OCI-LY3 (cell line): ENCODE measurements at regions not wholly inside any gene's neighbourhood (a gene's known extent, or its start where the extent isn't known, plus 50 kb on each side); places are given as distances from the start of the nearest gene placed in this dataset.

Experiments
- H2AFZ ChIP-seq: fragments of 200-600, 300-600 bp; shearing (Covaris generic); 2 replicates; pipeline ENCODE4 v1.6.0; 2014; ENCODE audit warnings: antibody characterized with exemption, low read depth, low read length
- H3K27ac ChIP-seq: fragments of 200-600, 300-600 bp; sonication (generic); 2 replicates; pipeline ENCODE4 v1.5.1; 2014; ENCODE audit warnings: mild to moderate bottlenecking, low read length, moderate library complexity, mixed read lengths
- H3K27me3 ChIP-seq: fragments of 200-600, 300-600 bp; sonication (generic); 2 replicates; pipeline ENCODE4 v1.6.1; 2014; ENCODE audit warnings: low read depth, low read length, mixed read lengths
- H3K36me3 ChIP-seq: fragments of 200-600, 300-600 bp; sonication (generic); replicated peaks from 2 replicates; pipeline ENCODE3; 2014; ENCODE audit warnings: low read depth, low read length, mixed read lengths
- H3K4me1 ChIP-seq: fragments of 300-600, 200-600 bp; sonication (generic); 2 replicates; pipeline ENCODE4 v1.6.1; 2014; ENCODE audit warnings: low read length, mixed read lengths
- H3K4me2 ChIP-seq: fragments of 200-600, 300-600 bp; sonication (generic); 2 replicates; pipeline ENCODE4 v1.6.1; 2014; ENCODE audit warnings: low read length, mixed read lengths
- H3K4me3 ChIP-seq: fragments of 300-600, 200-600 bp; sonication (generic); 2 replicates; pipeline ENCODE4 v1.5.1; 2014; ENCODE audit warnings: antibody characterized with exemption, mild to moderate bottlenecking, low read length, moderate library complexity
- H3K79me2 ChIP-seq: fragments of 300-600, 200-600 bp; shearing (Covaris generic); 2 replicates; pipeline ENCODE4 v1.6.1; 2014; ENCODE audit warnings: mild to moderate bottlenecking, low read length, mixed read lengths
- H3K9ac ChIP-seq: fragments of 300-600, 200-600 bp; shearing (Covaris generic); 2 replicates; pipeline ENCODE4 v1.6.0; 2014; ENCODE audit warnings: mild to moderate bottlenecking, low read length, moderate library complexity
- H3K9me3 ChIP-seq: fragments of 200-600, 300-600 bp; shearing (Covaris generic); 2 replicates; pipeline ENCODE4 v1.6.1; 2014; ENCODE audit warnings: low read length, mixed read lengths; ENCODE audit not compliant: insufficient read depth
- H4K20me1 ChIP-seq: fragments of 200-600, 300-600 bp; sonication (generic); 2 replicates; pipeline ENCODE4 v1.6.1; 2016; ENCODE audit warnings: low read length, mixed read lengths; ENCODE audit not compliant: insufficient read depth
- EZH2phosphoT487 ChIP-seq: fragments of 200-600 bp; shearing (Covaris generic); IDR thresholded peaks from 2 replicates; pipeline ENCODE4 v1.6.1; 2018; ENCODE audit warnings: antibody characterized with exemption, mixed run types, low read depth
- TF ChIP-seq, protein P1 (sequence below): fragments of 200-600, 300-600 bp; sonication (generic); IDR thresholded peaks from 2 replicates; pipeline ENCODE4 v1.5.1; 2014; ENCODE audit warnings: antibody characterized with exemption, low read length, low read depth

DNA sequence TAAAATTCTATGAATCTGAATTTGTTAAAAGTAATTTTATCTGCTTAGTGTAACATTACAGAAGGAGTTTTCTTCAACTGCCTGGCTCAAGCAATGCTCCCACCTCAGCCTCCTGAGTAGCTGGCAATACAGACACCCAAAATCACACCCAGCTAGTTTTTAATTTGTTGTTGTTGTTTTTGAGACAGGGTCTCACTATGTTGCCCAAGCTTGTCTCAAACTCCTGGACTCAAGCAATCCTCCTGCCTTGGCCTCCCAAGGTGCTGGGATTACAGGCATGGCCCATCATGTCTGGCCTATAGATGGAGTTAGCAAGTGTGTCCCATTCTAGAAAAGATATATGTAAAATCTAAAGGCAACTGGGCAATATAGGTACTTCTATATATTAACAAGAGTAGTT, 1580.4 kb upstream of the PRR20A start:
- no peaks in the 10 kb centered on the region for H3K9me3 ChIP-seq
- H3K4me2 ChIP-seq = no peak overlapping the region
- H3K4me3 ChIP-seq = no peak overlapping the region
- no peak overlapping the region for H2AFZ ChIP-seq
- no peak overlapping the region for H3K9ac ChIP-seq
- H3K4me1 ChIP-seq = no peaks in the 10 kb centered on the region
- no peaks in the 10 kb centered on the region for H3K36me3 ChIP-seq
- no peak overlapping the region for H3K27ac ChIP-seq
- no peaks in the 10 kb centered on the region for H3K79me2 ChIP-seq
- no peaks in the 10 kb centered on the region for H3K27me3 ChIP-seq
- TF ChIP-seq EZH2phosphoT487 = no peak
- TF ChIP-seq, protein P1, sequence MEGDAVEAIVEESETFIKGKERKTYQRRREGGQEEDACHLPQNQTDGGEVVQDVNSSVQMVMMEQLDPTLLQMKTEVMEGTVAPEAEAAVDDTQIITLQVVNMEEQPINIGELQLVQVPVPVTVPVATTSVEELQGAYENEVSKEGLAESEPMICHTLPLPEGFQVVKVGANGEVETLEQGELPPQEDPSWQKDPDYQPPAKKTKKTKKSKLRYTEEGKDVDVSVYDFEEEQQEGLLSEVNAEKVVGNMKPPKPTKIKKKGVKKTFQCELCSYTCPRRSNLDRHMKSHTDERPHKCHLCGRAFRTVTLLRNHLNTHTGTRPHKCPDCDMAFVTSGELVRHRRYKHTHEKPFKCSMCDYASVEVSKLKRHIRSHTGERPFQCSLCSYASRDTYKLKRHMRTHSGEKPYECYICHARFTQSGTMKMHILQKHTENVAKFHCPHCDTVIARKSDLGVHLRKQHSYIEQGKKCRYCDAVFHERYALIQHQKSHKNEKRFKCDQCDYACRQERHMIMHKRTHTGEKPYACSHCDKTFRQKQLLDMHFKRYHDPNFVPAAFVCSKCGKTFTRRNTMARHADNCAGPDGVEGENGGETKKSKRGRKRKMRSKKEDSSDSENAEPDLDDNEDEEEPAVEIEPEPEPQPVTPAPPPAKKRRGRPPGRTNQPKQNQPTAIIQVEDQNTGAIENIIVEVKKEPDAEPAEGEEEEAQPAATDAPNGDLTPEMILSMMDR = no peak
- no peaks in the 10 kb centered on the region for H4K20me1 ChIP-seq

DNA sequence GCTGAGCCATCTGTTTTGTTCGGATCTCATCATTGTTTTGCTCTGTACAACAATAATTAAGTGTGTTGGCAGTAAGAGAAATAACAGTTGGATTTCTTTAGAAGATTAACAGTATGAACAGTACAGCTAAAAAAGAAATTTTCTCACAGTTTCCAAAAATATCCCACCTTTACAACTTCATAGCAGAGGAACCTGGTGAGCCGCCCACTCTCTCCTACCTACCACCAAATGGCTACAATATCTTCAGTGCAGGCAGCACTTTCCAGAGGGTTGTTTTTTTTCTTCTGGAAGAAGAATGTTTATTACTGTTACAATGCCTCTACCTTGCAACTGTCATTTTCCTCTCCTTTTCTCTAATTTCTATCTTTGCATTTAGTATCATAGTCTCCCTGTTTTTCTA, 1577.5 kb upstream of the PRR20A start:
- Histone ChIP-seq H2AFZ (no peak overlapping the region), H4K20me1 (no peaks in the 10 kb centered on the region)
- TF ChIP-seq, protein P1 = no peak
- TF ChIP-seq EZH2phosphoT487 = no peak

DNA sequence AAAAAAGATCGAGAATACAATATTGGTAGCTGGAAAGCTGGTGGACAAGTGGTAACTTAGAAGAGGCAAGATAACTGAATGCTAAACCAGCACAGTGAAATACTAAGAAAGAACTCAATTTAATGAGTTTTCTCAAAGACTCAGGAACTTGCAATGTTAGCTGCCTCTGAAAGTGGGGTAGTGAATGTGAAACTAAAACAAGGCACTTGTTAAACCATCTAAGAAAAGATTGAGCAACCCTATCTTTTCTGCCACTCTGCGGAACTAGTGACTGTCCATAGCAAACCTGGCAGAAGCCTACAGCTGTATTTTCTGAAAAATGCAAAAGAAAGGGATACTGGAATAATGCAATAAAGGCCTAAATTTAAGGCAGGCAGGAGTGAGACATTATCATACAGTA, 1574.4 kb upstream of the PRR20A start:
- Histone ChIP-seq H3K9me3 (no peaks in the 10 kb centered on the region), H3K4me3 (no peak overlapping the region), H4K20me1 (no peaks in the 10 kb centered on the region), H3K79me2 (no peaks in the 10 kb centered on the region), H3K36me3 (no peaks in the 10 kb centered on the region), H3K4me1 (peaks cover 5% of the 10 kb centered on the region; the same call in 1 of the 2 replicates), H3K9ac (no peak overlapping the region), H3K27me3 (no peaks in the 10 kb centered on the region), H3K4me2 (peak overlapping the region; percentile 22), H2AFZ (peak overlapping the region; percentile 56; the same call in 1 of the 2 replicates), H3K27ac (no peak overlapping the region)
- TF ChIP-seq EZH2phosphoT487 = no peak
- TF ChIP-seq, protein P1 = no peak

More for the DNA sequence above, 1577.5 kb upstream of the PRR20A start:
- Histone ChIP-seq H3K4me2 (no peak overlapping the region), H3K27me3 (no peaks in the 10 kb centered on the region), H3K36me3 (no peaks in the 10 kb centered on the region), H3K9me3 (no peaks in the 10 kb centered on the region), H3K9ac (no peak overlapping the region), H3K4me3 (no peak overlapping the region), H3K4me1 (peaks cover 5% of the 10 kb centered on the region; the same call in 1 of the 2 replicates), H3K27ac (no peak overlapping the region), H3K79me2 (no peaks in the 10 kb centered on the region)

DNA sequence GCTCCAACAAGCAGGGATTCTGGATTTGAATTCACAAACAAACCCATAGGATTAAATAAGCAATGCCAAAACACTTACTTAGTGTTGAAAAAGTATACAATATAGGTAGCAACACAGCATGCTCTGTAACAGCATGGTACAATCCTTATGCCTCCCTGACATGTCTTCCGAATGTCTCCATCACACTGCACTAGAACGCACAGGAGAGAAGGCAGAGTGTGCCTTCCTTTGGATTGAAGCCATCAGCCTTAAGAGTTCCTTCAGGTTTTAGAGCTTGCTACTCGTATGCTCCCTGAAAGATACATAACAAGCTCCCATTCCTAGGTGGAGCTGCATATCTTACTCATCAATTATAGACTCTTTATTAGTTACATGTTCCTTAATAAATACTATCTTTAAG, 1573.9 kb upstream of the PRR20A start:
- Histone ChIP-seq H3K27me3 (no peaks in the 10 kb centered on the region), H3K36me3 (no peaks in the 10 kb centered on the region), H2AFZ (peak overlapping the region; percentile 56; the same call in 1 of the 2 replicates), H4K20me1 (no peaks in the 10 kb centered on the region), H3K9ac (no peak overlapping the region), H3K79me2 (no peaks in the 10 kb centered on the region), H3K9me3 (no peaks in the 10 kb centered on the region), H3K27ac (no peak overlapping the region), H3K4me3 (no peak overlapping the region), H3K4me1 (peaks cover 5% of the 10 kb centered on the region; the same call in 1 of the 2 replicates), H3K4me2 (peak overlapping the region; percentile 22)
- TF ChIP-seq EZH2phosphoT487 = no peak
- TF ChIP-seq, protein P1 = no peak
